HG02852 (cell line): ENCODE measurements at regions not wholly inside any gene's neighbourhood (a gene's known extent, or its start where the extent isn't known, plus 50 kb on each side); places are given as distances from the start of the nearest gene placed in this dataset.
A peak's percentile ranks its signal among the peaks of the same experiment; 100 is the strongest.
"Not testable (repeated sequence)": the region's sequence is repeated elsewhere in the genome, so short reads cannot be mapped to it uniquely, and the experiment has no call there.

Experiments used
- ATAC-seq: cut with Tn5 transposase; IDR thresholded peaks from one replicate; pipeline ENCODE4 v1.9.1; 2021; ENCODE audit warnings: mild to moderate bottlenecking, moderate library complexity; ENCODE audit not compliant: unreplicated experiment

DNA sequence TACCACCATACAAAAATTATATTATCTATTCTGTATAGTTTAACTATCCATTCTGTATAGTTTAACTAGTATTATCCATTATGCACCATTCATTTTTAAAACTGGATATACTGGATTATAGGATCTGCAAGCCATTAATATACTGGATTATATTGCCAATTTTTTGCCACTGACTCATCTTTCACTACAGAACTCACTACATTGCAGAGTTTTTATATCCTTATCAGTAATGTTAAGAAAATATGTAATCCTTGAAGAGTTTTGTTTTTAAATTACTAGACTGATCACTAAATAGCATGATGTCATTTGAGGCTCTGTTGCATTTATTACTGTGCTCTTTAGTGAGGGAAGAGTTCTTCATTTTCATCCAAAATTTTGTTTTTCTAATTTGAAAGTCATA lies 109.8 kb upstream of the SNX2 start:
- ATAC-seq: no peak

DNA sequence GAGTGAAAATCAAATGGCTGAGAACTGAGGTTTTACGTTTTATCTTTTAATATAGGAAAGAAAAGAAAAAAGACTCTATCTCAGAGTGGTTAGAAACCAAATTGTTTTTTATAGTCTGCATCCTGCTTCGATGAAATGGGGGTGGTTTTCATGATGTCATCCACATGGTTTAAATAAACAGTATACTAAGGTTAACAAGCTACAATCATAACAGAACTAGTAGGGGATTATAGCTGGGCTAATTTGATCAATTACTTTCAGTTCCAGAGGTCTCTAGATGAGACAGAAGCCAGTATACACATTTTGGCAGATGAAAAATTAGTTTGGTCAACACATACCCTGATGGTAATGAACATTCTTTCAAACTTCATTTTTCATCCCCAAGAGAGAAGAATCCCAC lies 106.3 kb upstream of the SNX2 start:
- ATAC-seq: peak; percentile 61

DNA sequence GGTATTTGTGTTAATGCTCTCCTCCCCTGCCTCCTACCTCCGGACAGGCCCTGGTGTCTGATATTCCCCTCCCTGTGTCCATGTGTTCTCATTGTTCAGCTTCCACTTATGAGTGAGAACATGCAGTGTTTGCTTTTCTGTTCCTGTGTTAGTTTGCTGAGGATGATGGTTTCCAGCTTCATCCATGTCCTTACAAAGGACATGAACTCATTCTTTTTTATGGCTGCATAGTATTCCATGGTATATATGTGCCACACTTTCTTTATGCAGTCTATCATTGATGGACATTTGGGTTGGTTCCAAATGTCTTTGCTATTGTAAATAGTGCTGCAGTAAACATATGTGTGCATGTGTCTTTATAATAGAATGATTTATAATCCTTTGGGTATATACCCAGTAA lies 105.2 kb upstream of the SNX2 start:
- ATAC-seq: not testable (repeated sequence)

DNA sequence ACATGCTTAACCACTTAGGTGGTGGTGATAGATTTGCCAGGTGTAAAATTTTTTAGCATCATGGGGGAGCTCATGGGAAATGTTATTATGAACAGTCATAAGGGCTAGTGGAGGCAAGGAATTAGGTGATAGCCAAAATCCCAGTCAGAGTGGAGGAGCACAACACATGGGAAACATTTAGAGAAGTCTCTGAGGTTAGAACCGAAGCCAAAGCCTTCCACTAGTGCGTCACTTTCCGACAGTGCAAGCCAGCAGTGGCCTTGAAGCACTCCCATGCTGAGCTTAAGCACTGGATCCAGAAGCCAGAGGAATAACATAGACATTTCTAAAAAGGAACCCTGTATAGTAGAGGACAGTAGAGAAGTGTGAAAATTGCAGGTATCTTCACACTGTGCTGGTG lies 101.5 kb upstream of the SNX2 start:
- no peak for ATAC-seq

DNA sequence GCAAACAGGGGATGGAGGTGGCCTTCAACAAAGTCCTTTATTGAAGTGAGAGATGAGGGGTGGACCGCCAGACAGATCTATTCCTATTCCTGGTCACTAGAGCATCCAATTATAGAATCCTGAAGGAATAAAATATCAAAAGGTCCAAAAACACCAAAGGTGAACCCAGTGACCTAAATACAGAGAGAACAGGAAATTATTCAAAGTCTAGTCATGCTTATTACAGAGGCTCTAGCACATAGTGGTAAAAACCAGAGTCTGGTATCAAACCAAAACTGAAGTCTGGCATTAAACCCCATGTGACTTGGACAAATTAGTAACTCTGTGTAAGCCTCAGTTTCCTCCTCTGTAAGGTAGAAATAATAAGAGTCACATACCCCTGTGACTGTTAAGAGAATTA lies 100.5 kb upstream of the SNX2 start:
- no peak for ATAC-seq

DNA sequence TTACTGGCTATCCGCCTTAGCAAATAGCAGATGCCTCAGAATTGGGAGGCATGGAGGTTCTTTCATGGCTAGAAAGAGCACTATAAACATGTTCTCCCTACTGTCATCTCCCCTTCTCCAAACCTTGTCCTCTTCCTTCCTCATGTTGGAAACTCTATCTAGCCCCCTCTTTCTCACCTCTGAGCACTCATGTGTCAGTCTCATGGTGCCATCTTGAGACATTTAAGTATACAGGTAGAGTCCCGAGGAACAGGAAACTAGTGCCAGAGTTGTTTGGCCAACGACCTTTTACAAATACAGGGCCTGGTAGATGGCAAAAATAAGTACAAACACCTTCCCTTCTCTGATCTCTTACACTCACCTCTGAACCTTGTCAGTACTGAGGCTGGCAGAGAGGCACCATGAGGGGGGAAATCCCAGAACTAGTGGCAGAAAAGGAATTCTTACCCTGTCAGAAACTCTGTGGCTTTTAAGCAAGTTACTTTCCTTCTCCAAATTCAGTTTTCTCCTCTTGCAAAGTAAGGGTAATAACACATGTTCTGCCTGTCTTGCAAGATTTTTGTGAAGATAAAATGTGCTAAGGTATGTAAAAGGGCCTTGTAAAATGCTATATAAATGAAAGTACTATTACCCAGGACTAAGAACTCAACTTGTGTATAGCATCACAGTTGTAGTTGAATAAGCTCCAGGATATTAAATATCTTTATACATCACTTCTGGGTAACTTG lies 94.1 kb upstream of the SNX2 start:
- ATAC-seq: no peak

DNA sequence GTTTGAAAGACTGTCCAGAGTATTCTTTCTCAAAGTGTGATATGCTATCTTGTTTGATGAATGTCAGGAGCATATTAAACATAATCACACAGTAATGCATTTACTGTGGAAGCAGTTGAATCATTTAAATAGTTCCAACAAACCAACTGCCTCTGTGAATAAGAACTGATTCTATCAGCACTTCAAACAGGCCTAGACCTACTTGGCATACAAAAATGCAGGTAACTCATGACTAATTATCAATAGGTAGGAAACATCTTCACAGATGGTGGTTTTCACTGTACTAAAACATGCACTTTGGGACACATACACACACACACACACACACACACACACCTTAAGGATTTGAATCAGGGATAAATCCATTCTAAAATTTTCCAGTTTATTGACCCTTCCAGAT lies 91.2 kb upstream of the SNX2 start:
- no peak for ATAC-seq

DNA sequence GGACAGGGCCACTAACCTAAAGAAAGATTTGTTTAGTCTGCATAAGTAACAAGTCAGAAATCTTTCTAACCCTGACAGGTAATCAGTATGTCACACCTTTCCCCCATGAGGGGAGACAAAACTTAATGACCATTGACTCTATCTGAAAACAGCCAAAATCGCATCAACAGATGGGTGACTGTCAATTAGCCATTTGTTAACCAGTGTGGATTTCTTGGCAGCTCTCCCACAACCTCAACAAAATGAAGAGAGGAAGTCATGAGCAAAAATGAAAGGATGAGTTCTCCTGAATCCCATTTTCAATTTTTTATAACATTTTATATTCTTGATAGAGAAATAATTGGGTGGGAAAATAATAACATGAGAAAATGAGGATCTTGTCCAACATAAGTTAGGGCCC lies 84.6 kb upstream of the SNX2 start:
- no peak for ATAC-seq

DNA sequence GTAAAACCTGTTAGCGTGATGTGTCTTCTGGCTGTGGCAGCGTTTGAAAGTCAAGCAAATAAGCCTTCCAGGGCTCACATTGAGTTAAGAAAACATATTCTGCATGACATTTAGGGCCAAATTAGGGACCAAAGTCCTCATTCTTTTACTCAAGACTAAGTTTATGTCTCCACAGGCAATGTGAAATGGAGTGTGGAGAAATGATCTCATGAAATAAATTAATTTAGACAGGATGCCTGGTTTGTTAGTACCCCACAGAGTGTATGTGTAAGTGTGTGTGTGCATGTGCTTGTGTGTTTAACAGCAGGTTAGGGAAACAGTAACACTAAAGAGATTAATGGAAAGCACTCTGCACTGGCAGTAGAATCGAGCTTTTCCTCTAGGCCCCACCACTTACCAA lies 82.9 kb upstream of the SNX2 start:
- ATAC-seq: no peak

DNA sequence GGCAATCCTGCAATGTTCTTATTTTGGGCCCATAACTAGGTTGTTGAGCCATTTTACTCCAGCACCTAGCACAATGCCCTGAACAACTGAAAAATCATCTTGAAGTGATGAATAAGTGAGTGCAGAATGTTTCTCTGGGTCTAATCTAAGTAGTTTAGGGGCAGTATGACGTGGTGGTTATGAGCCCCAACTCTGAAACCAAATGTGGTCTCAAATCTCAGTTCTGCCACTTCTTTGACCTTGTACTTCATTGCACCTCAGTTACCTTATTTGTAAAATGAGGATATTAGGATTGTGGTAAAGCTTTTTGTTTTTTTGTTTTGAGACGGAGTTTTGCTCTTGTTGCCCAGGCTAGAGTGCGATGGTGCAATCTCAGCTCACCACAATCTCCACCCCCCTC lies 80.9 kb upstream of the SNX2 start:
- no peak for ATAC-seq

DNA sequence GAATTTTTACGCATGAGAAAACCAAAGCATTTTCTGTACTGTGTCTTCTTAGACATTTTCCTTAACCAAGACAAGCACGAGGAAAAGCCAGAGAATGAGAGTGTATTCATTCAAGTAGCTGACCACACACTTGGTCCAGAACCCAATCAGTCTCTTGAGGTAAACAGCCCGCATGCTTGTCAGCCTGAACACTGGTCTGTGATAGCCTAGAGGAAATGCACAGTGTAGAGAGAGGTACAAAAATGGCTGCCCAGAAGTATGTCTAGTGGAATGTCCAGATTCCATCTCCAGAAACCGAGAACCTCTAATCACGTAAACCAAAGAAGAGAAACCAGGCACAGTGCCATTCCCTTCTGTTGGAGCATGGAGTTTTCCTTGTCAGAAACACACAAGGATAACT lies 80.0 kb upstream of the SNX2 start:
- ATAC-seq: no peak

DNA sequence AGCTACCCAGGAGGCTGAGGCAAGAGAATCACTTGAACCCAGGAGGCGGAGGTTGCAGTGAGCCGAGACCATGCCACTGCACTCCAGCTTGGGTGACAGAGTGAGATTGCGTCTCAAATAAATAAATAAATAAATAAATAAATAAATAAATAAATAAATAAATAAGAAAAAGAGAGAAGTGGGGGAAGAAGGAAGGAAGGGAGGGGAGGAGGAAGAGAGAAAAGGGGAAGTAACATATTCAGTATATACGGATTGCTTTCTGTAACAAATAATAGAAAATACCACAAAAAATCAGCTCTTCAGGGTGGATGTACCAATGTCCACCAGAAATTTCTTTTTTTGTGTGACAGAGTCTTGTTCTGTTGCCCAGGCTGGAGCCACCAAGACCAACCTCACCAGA lies 78.1 kb upstream of the SNX2 start:
- not testable (repeated sequence) for ATAC-seq

DNA sequence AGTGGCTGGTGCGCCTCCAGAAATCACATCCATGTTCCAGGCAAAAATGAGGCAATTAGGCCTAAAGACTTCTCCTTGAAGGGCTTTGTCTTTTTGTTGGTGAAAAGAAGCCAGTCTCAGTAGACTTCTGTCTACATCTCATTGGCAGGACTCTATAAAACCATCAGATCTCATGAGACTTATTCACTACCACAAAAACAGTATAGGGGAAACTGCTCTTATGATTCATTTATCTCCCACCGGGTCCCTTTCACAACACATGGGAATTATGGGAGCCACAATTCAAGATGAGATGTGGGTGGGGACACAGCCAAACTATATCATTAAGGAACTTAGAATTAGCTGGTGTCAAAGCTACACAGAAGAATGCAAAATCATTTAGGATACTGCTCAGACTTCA lies 77.7 kb upstream of the SNX2 start:
- no peak for ATAC-seq

DNA sequence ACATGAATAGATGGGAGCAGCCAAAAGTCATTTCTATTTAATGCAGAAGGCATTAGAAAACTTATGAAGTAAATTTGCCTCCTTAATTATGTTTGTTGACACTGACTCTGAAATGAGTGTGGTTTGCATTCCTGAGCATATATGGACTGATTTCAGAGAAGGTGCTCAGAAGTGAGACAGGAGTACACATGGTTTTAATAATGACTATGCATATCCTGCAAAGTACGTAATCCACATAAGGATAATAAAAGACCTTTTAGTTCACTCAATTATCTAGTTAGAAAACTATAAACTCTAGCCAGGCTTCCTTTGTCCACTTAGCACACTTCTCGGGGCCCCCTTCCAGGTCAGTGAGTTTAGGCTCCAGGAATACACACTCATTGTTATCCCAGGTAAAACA lies 75.7 kb upstream of the SNX2 start:
- no peak for ATAC-seq

DNA sequence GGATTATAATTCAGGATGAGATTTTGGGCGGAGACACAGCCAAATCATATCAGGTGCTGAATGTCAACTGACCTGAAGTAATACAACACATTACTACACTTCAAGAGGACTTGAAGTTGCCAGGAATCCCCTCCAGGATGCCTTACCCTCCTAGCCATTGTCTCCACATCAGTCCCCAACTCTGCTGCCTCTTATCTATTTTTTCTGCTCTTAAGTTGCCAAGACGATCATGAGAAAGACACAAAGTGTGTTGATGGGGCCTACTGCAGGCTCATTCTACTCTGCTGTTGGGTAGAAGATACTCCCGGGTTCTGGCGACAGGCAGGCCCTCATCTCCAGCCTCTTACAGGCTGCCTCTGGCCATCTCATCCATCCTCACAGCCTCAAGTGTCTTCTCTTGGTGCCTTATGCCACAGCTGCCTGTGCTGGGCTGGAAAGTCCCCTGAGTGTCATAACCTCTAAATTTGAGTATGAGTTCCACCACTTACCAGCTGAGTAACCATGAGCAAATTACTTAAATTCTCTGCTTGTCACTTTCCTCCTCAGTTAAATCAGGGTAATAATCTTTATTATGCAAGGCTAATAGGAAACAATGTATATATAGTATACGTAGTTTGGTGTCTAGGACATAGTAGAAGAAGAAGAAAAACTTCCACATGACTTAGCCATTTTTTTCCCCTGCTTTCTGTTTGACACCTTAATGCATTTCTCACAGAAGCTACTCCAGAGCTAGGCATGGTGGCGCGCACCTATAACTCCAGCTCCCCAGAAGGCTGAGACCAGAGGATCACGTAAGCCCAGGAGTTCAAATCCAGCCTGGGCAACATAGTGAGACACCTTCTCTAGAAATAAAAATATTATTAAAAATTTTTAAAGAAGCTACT lies 73.0 kb upstream of the SNX2 start:
- ATAC-seq: peak; percentile 98

DNA sequence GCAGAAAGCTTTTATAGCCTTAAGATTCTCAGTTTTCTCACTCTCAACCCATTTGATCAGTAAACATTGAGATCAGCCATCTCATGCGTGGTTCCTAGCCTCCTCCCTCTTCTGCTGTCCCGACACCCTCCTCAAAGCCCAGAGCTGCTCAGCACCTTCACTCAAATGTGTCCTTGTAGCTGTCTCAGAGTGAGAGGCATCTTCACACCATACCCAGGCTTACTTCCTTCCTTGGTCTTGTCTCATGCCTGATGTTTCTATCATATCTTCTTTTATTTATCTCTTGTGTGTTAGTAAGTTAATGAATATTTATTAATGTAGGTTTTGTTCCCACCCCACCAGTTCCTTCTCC lies 72.4 kb upstream of the SNX2 start:
- peak; percentile 42 for ATAC-seq

DNA sequence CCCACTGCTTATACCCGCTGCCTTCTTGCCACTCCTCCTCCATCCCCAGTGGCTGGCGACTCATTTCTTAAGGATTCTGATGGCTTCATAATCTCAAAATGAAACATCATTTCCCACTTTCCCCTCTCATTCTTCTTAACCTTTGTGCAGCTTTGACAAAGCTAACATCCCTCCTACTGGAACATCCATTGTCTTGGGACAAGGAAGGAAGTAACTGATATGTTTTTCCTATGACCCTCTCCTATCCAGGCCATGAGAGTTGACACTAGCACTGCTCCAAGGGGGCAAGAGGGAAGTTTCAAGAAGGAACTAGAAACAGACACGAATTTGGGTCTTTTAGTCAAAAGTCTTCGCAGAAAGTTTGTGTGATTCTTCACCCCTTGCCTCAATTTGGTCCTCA lies 71.7 kb upstream of the SNX2 start:
- ATAC-seq: no peak

DNA sequence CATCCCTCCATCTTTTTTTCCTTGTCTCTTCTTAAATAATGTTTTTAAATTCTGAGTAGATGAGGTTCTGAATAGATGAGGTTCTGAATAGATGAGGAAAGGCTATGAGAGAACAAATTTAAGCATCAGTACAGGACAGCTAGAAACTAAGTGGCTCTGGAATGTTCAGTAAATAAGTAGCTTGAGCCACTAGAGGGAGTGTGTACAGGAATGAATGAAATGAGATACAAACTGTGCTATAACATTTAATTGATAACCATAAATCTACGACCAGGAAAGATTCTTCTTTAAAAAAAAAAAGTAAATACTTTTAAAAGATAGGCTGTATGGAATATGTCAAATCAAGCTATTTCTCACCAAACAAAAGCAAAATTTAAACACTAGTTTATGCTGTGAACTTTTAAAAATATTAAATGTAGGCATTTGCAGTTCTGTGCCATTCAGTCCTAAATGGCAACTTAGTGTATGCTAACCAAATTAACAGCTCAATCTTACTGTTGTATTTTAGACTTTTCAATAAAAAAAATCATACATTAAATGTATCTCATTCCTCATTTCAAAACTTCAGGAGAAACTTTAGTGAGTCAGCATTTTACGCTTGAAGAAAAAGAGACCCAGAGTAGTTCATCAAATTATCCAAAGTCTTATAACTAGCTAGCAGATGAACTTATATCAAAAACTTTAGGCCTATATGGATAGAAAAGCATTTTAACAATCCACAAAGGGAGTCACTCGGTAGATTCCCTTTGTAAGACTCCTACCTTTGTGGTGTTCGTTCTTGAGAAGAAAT lies 70.4 kb upstream of the SNX2 start:
- ATAC-seq: no peak

DNA sequence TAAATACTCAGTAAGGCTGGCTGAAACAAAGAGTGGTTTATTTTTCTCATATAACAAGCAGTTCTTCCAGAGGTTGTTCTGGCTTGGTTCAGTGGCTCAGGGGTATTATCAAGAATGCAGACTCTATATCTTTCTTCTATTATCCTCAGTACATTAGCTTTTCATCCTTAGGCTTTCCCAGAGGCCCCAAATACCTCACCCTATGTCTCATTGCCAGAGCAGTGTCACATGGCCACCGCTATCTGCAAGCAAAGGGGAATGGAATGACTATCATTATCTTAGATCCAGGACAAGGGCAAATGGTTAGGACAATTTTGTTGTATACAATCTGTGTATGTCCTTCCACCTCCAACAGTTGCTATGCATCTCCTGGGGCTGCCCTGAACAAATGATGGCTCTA lies 69.0 kb upstream of the SNX2 start:
- ATAC-seq: no peak

DNA sequence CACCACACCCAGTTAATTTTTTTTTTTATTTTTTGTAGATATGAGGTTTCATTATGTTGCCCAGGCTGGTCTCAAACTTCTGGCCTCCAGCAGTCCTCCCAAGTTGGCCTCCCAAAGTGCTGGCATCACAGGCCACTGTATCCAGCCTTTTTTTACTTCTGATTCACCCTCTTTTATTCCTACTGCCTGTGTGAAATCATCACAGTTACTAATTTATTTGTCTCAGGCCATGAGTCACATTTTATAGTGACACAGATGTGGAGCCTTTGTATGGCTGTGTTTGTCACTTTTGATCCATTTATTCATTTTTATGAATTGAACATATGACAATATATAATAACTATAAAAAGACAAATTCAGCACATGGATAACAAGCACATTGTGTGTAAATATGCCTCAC lies 67.1 kb upstream of the SNX2 start:
- ATAC-seq: no peak

DNA sequence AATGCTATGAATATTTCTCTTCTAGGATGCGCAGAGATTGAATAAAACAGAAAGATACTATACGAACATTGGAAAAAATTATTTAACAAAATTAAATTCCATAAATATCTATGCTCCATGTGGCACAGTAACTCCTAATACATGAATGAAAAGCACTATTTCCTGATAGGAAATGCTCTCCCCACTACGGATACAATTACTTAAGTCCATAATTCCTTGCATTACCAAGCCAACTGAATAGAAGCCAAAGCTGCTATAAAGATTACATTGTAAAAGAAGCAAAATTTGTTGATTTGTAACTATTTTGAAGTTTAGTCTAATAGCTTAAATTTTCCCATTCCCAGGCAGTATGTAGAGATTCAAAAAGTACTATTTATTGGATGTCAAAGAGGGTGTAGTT lies 61.8 kb upstream of the SNX2 start:
- no peak for ATAC-seq

DNA sequence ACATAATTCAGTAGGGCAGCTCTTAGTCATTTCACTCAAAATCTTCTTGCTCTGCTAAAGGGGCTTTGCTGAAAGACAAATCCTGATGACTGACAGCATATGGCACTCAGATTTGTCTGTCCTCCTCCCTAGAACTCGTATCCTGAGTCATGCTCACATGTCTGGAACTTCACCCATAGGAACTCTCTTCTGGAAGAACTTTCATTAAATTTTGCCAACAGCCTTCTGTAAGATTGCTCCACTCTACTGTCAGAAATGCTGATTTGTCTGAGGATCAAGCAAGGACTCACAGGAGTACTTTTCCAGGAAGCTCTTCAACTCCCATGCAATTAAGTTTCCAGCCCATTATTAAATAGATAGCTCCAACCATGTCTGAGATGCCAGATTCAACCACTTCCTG lies 59.8 kb upstream of the SNX2 start:
- ATAC-seq: no peak
